Liver (tissue), 3 donors: ENCODE measurements at regions not wholly inside any gene's neighbourhood (a gene's known extent, or its start where the extent isn't known, plus 50 kb on each side); places are given as distances from the start of the nearest gene placed in this dataset.

ENCODE experiments used
- SP1 ChIP-seq: IDR thresholded peaks from 2 replicates; pipeline ENCODE4 v1.6.1; 2018; ENCODE audit warnings: antibody characterized with exemption, mild to moderate bottlenecking
- TAF1 ChIP-seq: conservative IDR thresholded peaks from 2 replicates; pipeline ENCODE4 v1.6.1; 2016; ENCODE audit warnings: antibody characterized with exemption, mild to moderate bottlenecking
- TF ChIP-seq, protein P1 (sequence below): IDR thresholded peaks from 2 replicates; pipeline ENCODE4 v1.6.1; 2016; ENCODE audit warnings: antibody characterized with exemption
- TF ChIP-seq, protein P2 (sequence below): IDR thresholded peaks from 2 replicates; pipeline ENCODE4 v1.6.1; 2016; ENCODE audit warnings: antibody characterized with exemption
- TF ChIP-seq, protein P3 (sequence below): fragments of 150-350 bp; IDR thresholded peaks from 2 replicates; pipeline ENCODE4 v1.5.1; 2017; ENCODE audit warnings: improper control_type of control experiment, low read depth, low read length; ENCODE audit not compliant: missing input control
- TF ChIP-seq, protein P4 (sequence below): IDR thresholded peaks from 2 replicates; pipeline ENCODE4 v1.6.1; 2016; ENCODE audit warnings: antibody characterized with exemption, mild to moderate bottlenecking
- donor health status: healthy.
- donor health status: healthy.

DNA sequence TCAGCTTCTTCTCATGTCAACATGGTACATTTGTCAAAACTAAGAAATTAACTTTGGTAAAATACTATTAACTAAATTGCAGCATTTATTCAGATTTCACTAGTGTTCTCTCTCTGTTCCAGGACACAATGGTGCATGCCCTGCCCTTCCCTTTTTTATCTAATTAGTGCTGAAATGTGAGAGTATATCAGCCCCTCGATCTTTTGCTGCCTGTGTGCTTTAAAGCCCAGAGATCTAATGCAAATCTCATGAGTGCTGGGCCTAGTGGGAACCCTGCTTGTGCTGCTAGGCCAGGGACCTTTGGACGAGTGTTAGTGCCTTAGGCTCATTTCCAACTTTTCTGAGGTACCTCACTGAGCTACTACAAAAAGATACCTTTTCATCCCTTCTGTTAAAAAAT, 221.1 kb upstream of the EDNRB start:
- TF ChIP-seq TAF1 (no peak), SP1 (no peak)
- TF ChIP-seq, protein P1, sequence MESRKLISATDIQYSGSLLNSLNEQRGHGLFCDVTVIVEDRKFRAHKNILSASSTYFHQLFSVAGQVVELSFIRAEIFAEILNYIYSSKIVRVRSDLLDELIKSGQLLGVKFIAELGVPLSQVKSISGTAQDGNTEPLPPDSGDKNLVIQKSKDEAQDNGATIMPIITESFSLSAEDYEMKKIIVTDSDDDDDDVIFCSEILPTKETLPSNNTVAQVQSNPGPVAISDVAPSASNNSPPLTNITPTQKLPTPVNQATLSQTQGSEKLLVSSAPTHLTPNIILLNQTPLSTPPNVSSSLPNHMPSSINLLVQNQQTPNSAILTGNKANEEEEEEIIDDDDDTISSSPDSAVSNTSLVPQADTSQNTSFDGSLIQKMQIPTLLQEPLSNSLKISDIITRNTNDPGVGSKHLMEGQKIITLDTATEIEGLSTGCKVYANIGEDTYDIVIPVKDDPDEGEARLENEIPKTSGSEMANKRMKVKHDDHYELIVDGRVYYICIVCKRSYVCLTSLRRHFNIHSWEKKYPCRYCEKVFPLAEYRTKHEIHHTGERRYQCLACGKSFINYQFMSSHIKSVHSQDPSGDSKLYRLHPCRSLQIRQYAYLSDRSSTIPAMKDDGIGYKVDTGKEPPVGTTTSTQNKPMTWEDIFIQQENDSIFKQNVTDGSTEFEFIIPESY: no peak
- TF ChIP-seq, protein P2, sequence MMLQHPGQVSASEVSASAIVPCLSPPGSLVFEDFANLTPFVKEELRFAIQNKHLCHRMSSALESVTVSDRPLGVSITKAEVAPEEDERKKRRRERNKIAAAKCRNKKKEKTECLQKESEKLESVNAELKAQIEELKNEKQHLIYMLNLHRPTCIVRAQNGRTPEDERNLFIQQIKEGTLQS: no peak
- TF ChIP-seq, protein P3, sequence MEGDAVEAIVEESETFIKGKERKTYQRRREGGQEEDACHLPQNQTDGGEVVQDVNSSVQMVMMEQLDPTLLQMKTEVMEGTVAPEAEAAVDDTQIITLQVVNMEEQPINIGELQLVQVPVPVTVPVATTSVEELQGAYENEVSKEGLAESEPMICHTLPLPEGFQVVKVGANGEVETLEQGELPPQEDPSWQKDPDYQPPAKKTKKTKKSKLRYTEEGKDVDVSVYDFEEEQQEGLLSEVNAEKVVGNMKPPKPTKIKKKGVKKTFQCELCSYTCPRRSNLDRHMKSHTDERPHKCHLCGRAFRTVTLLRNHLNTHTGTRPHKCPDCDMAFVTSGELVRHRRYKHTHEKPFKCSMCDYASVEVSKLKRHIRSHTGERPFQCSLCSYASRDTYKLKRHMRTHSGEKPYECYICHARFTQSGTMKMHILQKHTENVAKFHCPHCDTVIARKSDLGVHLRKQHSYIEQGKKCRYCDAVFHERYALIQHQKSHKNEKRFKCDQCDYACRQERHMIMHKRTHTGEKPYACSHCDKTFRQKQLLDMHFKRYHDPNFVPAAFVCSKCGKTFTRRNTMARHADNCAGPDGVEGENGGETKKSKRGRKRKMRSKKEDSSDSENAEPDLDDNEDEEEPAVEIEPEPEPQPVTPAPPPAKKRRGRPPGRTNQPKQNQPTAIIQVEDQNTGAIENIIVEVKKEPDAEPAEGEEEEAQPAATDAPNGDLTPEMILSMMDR: no peak
- TF ChIP-seq, protein P4, sequence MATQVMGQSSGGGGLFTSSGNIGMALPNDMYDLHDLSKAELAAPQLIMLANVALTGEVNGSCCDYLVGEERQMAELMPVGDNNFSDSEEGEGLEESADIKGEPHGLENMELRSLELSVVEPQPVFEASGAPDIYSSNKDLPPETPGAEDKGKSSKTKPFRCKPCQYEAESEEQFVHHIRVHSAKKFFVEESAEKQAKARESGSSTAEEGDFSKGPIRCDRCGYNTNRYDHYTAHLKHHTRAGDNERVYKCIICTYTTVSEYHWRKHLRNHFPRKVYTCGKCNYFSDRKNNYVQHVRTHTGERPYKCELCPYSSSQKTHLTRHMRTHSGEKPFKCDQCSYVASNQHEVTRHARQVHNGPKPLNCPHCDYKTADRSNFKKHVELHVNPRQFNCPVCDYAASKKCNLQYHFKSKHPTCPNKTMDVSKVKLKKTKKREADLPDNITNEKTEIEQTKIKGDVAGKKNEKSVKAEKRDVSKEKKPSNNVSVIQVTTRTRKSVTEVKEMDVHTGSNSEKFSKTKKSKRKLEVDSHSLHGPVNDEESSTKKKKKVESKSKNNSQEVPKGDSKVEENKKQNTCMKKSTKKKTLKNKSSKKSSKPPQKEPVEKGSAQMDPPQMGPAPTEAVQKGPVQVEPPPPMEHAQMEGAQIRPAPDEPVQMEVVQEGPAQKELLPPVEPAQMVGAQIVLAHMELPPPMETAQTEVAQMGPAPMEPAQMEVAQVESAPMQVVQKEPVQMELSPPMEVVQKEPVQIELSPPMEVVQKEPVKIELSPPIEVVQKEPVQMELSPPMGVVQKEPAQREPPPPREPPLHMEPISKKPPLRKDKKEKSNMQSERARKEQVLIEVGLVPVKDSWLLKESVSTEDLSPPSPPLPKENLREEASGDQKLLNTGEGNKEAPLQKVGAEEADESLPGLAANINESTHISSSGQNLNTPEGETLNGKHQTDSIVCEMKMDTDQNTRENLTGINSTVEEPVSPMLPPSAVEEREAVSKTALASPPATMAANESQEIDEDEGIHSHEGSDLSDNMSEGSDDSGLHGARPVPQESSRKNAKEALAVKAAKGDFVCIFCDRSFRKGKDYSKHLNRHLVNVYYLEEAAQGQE: no peak
